HepG2 (cell line): ENCODE measurements at regions not wholly inside any gene's neighbourhood (a gene's known extent, or its start where the extent isn't known, plus 50 kb on each side); places are given as distances from the start of the nearest gene placed in this dataset.

Source experiments
- HNRNPL ChIP-seq: fragments of 200-400 bp; formaldehyde crosslinking; IDR thresholded peaks from 2 replicates; pipeline ENCODE4 v1.6.1; 2017; ENCODE audit warnings: mild to moderate bottlenecking, low read depth, low read length
- KDM4B ChIP-seq: sonication (generic); formaldehyde crosslinking; IDR thresholded peaks from 2 replicates; pipeline ENCODE4 v1.4.0; 2020; ENCODE audit warnings: missing genetic modification reagents
- POLR2A ChIP-seq, 2 experiments: IDR thresholded peaks; 2 replicates each; pipeline ENCODE4 v1.6.1; 2011; ENCODE audit warnings: low read depth in 2 of 2, low read length in 2 of 2, mild to moderate bottlenecking in 1 of 2, moderate library complexity in 1 of 2; ENCODE audit not compliant: insufficient read depth in 1 of 2
- RAD21 ChIP-seq: fragments of 450-650 bp; formaldehyde crosslinking; IDR thresholded peaks from 2 replicates; pipeline ENCODE4 v1.5.0; 2020; ENCODE audit warnings: mild to moderate bottlenecking
- SP4 ChIP-seq: sonication (generic); formaldehyde crosslinking; IDR thresholded peaks from 2 replicates; pipeline ENCODE4 v1.8.1; 2023; ENCODE audit warnings: mild to moderate bottlenecking, missing genetic modification reagents
- TEAD3 ChIP-seq: optimal IDR thresholded peaks from 2 replicates; pipeline ENCODE3; 2016; ENCODE audit warnings: borderline replicate concordance
- THYN1 ChIP-seq: sonication (generic); formaldehyde crosslinking; IDR thresholded peaks from 2 replicates; pipeline ENCODE4 v1.8.1; 2023; ENCODE audit warnings: low read depth, mild to moderate bottlenecking, moderate library complexity, missing genetic modification reagents, borderline replicate concordance
- U2AF2 ChIP-seq: fragments of 200-400 bp; formaldehyde crosslinking; IDR thresholded peaks from 2 replicates; pipeline ENCODE4 v1.6.1; 2017; ENCODE audit warnings: low read depth, mild to moderate bottlenecking, low read length
- ZNF224 ChIP-seq: sonication (generic); formaldehyde crosslinking; IDR thresholded peaks from 2 replicates; pipeline ENCODE4 v1.5.0; 2020; ENCODE audit warnings: mild to moderate bottlenecking, missing genetic modification reagents
- TF ChIP-seq, protein P1 (sequence below): sonication (generic); formaldehyde crosslinking; IDR thresholded peaks from 2 replicates; pipeline ENCODE4 v1.5.0; 2020; ENCODE audit warnings: mild to moderate bottlenecking, missing genetic modification reagents, moderate library complexity
- TF ChIP-seq, protein P2 (sequence below): fragments of 450-650 bp; IDR thresholded peaks from 2 replicates; pipeline ENCODE4 v1.6.1; 2017; ENCODE audit warnings: mild to moderate bottlenecking
- TF ChIP-seq, protein P3 (sequence below): sonication (generic); formaldehyde crosslinking; IDR thresholded peaks from 2 replicates; pipeline ENCODE4 v1.4.0; 2020; ENCODE audit warnings: low read depth, mild to moderate bottlenecking, missing genetic modification reagents
- TF ChIP-seq, protein P4 (sequence below): sonication (generic); formaldehyde crosslinking; IDR thresholded peaks from 2 replicates; pipeline ENCODE4 v1.4.0; 2020; ENCODE audit warnings: mild to moderate bottlenecking, missing genetic modification reagents
- TF ChIP-seq, protein P5 (sequence below), 2 experiments: IDR thresholded peaks; 2 replicates each; pipeline ENCODE4 v1.6.1; 2011 to 2012; ENCODE audit warnings: low read length in 2 of 2, borderline replicate concordance in 1 of 2, low read depth in 1 of 2, mild to moderate bottlenecking in 1 of 2, moderate library complexity in 1 of 2

DNA sequence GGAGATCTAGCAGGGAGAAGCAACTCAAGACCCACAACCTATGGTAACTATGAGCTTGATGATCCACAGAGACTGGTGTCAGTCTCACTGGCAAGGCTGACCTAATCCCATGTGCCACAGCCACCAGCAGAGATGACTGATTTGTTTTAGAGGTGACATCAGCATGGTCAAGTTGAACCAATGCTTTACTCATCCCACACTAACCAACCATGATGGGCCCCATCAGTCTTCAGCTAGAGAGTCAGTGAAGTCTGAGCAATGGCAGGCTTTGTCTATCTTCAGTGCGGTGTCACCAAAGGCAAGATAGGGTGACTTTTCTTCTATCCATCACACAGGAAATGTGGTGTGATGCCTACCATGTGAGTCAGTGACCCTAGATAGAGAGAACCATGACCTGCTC lies 1470.7 kb downstream of the NCAM2 start:
- no peak for TF ChIP-seq TEAD3 (CRISPR knock-in tag)
- no peak for TF ChIP-seq ZNF224 (CRISPR knock-in tag)
- TF ChIP-seq, protein P1, sequence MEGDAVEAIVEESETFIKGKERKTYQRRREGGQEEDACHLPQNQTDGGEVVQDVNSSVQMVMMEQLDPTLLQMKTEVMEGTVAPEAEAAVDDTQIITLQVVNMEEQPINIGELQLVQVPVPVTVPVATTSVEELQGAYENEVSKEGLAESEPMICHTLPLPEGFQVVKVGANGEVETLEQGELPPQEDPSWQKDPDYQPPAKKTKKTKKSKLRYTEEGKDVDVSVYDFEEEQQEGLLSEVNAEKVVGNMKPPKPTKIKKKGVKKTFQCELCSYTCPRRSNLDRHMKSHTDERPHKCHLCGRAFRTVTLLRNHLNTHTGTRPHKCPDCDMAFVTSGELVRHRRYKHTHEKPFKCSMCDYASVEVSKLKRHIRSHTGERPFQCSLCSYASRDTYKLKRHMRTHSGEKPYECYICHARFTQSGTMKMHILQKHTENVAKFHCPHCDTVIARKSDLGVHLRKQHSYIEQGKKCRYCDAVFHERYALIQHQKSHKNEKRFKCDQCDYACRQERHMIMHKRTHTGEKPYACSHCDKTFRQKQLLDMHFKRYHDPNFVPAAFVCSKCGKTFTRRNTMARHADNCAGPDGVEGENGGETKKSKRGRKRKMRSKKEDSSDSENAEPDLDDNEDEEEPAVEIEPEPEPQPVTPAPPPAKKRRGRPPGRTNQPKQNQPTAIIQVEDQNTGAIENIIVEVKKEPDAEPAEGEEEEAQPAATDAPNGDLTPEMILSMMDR (CRISPR knock-in tag): no peak
- TF ChIP-seq, protein P2, sequence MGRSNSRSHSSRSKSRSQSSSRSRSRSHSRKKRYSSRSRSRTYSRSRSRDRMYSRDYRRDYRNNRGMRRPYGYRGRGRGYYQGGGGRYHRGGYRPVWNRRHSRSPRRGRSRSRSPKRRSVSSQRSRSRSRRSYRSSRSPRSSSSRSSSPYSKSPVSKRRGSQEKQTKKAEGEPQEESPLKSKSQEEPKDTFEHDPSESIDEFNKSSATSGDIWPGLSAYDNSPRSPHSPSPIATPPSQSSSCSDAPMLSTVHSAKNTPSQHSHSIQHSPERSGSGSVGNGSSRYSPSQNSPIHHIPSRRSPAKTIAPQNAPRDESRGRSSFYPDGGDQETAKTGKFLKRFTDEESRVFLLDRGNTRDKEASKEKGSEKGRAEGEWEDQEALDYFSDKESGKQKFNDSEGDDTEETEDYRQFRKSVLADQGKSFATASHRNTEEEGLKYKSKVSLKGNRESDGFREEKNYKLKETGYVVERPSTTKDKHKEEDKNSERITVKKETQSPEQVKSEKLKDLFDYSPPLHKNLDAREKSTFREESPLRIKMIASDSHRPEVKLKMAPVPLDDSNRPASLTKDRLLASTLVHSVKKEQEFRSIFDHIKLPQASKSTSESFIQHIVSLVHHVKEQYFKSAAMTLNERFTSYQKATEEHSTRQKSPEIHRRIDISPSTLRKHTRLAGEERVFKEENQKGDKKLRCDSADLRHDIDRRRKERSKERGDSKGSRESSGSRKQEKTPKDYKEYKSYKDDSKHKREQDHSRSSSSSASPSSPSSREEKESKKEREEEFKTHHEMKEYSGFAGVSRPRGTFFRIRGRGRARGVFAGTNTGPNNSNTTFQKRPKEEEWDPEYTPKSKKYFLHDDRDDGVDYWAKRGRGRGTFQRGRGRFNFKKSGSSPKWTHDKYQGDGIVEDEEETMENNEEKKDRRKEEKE: no peak
- TF ChIP-seq KDM4B: no peak
- no peak for TF ChIP-seq POLR2A (IDR thresholded peaks at IDR 0.05; ENCODE audit: insufficient read depth in 1 of 2, low read depth in 2 of 2, low read length in 2 of 2)
- TF ChIP-seq THYN1: no peak
- TF ChIP-seq, protein P3, sequence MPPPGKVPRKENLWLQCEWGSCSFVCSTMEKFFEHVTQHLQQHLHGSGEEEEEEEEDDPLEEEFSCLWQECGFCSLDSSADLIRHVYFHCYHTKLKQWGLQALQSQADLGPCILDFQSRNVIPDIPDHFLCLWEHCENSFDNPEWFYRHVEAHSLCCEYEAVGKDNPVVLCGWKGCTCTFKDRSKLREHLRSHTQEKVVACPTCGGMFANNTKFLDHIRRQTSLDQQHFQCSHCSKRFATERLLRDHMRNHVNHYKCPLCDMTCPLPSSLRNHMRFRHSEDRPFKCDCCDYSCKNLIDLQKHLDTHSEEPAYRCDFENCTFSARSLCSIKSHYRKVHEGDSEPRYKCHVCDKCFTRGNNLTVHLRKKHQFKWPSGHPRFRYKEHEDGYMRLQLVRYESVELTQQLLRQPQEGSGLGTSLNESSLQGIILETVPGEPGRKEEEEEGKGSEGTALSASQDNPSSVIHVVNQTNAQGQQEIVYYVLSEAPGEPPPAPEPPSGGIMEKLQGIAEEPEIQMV (CRISPR knock-in tag): no peak
- no peak for TF ChIP-seq SP4 (CRISPR knock-in tag)
- TF ChIP-seq, protein P4, sequence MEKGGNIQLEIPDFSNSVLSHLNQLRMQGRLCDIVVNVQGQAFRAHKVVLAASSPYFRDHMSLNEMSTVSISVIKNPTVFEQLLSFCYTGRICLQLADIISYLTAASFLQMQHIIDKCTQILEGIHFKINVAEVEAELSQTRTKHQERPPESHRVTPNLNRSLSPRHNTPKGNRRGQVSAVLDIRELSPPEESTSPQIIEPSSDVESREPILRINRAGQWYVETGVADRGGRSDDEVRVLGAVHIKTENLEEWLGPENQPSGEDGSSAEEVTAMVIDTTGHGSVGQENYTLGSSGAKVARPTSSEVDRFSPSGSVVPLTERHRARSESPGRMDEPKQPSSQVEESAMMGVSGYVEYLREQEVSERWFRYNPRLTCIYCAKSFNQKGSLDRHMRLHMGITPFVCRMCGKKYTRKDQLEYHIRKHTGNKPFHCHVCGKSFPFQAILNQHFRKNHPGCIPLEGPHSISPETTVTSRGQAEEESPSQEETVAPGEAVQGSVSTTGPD: no peak
- TF ChIP-seq, protein P5, sequence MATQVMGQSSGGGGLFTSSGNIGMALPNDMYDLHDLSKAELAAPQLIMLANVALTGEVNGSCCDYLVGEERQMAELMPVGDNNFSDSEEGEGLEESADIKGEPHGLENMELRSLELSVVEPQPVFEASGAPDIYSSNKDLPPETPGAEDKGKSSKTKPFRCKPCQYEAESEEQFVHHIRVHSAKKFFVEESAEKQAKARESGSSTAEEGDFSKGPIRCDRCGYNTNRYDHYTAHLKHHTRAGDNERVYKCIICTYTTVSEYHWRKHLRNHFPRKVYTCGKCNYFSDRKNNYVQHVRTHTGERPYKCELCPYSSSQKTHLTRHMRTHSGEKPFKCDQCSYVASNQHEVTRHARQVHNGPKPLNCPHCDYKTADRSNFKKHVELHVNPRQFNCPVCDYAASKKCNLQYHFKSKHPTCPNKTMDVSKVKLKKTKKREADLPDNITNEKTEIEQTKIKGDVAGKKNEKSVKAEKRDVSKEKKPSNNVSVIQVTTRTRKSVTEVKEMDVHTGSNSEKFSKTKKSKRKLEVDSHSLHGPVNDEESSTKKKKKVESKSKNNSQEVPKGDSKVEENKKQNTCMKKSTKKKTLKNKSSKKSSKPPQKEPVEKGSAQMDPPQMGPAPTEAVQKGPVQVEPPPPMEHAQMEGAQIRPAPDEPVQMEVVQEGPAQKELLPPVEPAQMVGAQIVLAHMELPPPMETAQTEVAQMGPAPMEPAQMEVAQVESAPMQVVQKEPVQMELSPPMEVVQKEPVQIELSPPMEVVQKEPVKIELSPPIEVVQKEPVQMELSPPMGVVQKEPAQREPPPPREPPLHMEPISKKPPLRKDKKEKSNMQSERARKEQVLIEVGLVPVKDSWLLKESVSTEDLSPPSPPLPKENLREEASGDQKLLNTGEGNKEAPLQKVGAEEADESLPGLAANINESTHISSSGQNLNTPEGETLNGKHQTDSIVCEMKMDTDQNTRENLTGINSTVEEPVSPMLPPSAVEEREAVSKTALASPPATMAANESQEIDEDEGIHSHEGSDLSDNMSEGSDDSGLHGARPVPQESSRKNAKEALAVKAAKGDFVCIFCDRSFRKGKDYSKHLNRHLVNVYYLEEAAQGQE (IDR thresholded peaks at IDR 0.05; ENCODE audit: borderline replicate concordance in 1 of 2, low read depth in 1 of 2, low read length in 2 of 2): no peak
- no peak for TF ChIP-seq RAD21
- TF ChIP-seq HNRNPL: no peak
- TF ChIP-seq U2AF2: no peak
